Astrocyte of the spinal cord (primary cell): ENCODE measurements at regions not wholly inside any gene's neighbourhood (a gene's known extent, or its start where the extent isn't known, plus 50 kb on each side); places are given as distances from the start of the nearest gene placed in this dataset.

Experiments
- DNase-seq: peaks from one replicate; pipeline ENCODE4 v3.0.0; 2011; ENCODE audit warnings: low read depth, low spot score
- H3K4me3 ChIP-seq: 2 replicates; pipeline ENCODE4 v1.5.1; 2011; ENCODE audit warnings: low read depth, mild to moderate bottlenecking, low read length, moderate library complexity
- CTCF ChIP-seq: IDR thresholded peaks from 2 replicates; pipeline ENCODE4 v1.5.1; 2012; ENCODE audit warnings: low read depth, mild to moderate bottlenecking, low read length, inconsistent platforms
- in situ Hi-C: cut with HindIII; loops from 2 replicates; pipeline ENCODE4 v1.10.0; 2017; ENCODE audit warnings: low sequenced_read_pairs

- in situ Hi-C loops = no loop called here
- peak; percentile 90 for DNase-seq
- no peak for TF ChIP-seq CTCF
- no peak overlapping the region for H3K4me3 ChIP-seq
Measured at GRCh38 chr22:27213766-27214581, 556.6 kb downstream of the MIAT start.

GRCh38 chr22:27214691-27215090, 557.3 kb downstream of the MIAT start:
- no peak overlapping the region for H3K4me3 ChIP-seq
- DNase-seq = no peak
- no peak for TF ChIP-seq CTCF
- in situ Hi-C loops = no loop called here

DNA sequence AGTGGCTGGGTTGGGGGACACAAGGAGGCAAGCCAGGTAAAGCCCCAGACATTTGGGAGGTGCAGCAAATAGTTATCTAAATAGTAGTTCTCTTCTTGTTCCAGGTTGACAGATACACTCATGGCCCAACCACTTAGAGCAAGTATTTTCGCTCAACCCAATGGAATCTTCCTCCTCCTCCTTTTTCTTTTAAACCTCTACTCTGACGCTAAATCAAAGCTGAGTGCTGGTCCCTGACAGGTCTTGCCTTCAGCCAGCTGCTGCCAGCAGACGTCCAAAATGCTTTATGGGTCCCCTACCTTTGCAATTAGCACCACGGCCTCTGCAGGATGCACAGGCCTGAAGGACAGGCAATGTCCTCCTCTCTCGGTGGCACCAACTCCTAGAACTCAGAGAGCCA, 558.5 kb downstream of the MIAT start:
- no peak for DNase-seq
- in situ Hi-C loops = no loop called here
- H3K4me3 ChIP-seq = no peak overlapping the region
- no peak for TF ChIP-seq CTCF

- no peak overlapping the region for H3K4me3 ChIP-seq
- in situ Hi-C loops = no loop called here
Measured at GRCh38 chr22:27216444-27216843, 559.1 kb downstream of the MIAT start.

DNA sequence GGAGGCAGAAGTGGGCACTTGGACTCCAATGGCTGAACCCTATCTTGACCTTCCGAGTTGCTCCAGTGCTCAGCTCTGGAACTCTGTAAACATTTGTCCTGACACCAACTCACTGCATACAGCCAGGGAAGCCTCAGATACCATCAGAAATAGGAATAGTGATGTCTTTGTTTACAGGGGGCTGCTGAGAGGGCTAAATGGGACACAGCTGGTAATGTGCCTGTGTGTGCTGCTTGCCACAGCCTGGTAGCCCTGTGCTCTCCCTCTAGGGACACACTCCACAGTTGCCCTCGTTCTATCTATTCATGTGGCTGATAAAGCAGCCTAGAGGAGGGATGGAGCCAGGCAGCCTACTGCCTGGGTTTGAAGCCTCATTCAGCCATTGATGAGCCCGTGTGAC, 559.8 kb downstream of the MIAT start:
- TF ChIP-seq CTCF = no peak
- no peak overlapping the region for H3K4me3 ChIP-seq
- DNase-seq = no peak
- in situ Hi-C loops = no loop called here

More at GRCh38 chr22:27216444-27216843, 559.1 kb downstream of the MIAT start:
- no peak for DNase-seq
- no peak for TF ChIP-seq CTCF

GRCh38 chr22:27218012-27218920, 560.9 kb downstream of the MIAT start:
- in situ Hi-C loops = no loop called here
- no peak overlapping the region for H3K4me3 ChIP-seq
- TF ChIP-seq CTCF = no peak
- DNase-seq = no peak
